ENCODE measurements at regions not wholly inside any gene's neighbourhood (a gene's known extent, or its start where the extent isn't known, plus 50 kb on each side); places are given as distances from the start of the nearest gene placed in this dataset.

- no peaks in the 10 kb centered on the region for H3K27me3 ChIP-seq (ENCODE audit: control insufficient read depth, insufficient read depth, low read length)
- no peak overlapping the region for H3K9ac ChIP-seq (ENCODE audit: low read length)
- no peak overlapping the region for H3K4me3 ChIP-seq (ENCODE audit: low read length)
- no peaks in the 10 kb centered on the region for H3K36me3 ChIP-seq (ENCODE audit: control insufficient read depth, insufficient read depth, low read length)
- H3K4me1 ChIP-seq (ENCODE audit: control insufficient read depth, insufficient read depth, low read length) = no peaks in the 10 kb centered on the region
- no peaks in the 10 kb centered on the region for H3K9me3 ChIP-seq (ENCODE audit: control insufficient read depth, low read length)
These were observed 249.3 kb downstream of the REEP3 start for GRCh38 chr10:63770523-63770922.

DNA sequence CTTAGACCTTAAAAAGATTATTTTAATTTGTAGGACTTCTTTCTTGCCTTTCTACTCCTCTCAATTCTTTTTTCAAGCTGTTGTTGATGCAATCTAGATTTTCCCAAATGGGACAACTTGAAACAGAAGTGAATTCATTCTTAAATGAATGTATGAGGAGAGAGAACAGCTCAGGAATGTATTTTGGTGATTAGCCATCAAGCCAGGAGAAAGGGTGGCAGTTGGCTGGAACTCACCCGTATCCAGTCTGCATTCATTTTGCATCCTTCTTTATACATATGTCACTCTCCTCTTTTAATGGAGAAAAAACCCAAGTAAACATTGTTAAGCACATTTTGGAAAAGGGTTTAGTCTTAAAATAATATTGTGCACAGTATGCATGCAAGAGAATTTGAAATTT is 251.3 kb downstream of the REEP3 start:
- Histone ChIP-seq H3K4me3 (ENCODE audit: low read length) (no peak overlapping the region), H3K9ac (ENCODE audit: low read length) (no peak overlapping the region), H3K4me1 (ENCODE audit: control insufficient read depth, insufficient read depth, low read length) (no peaks in the 10 kb centered on the region), H3K27me3 (ENCODE audit: control insufficient read depth, insufficient read depth, low read length) (no peaks in the 10 kb centered on the region), H3K36me3 (ENCODE audit: control insufficient read depth, insufficient read depth, low read length) (no peaks in the 10 kb centered on the region), H3K9me3 (ENCODE audit: control insufficient read depth, low read length) (no peaks in the 10 kb centered on the region)

- H3K36me3 ChIP-seq (ENCODE audit: control insufficient read depth, insufficient read depth, low read length) = no peaks in the 10 kb centered on the region
- H3K27me3 ChIP-seq (ENCODE audit: control insufficient read depth, insufficient read depth, low read length) = no peaks in the 10 kb centered on the region
- no peaks in the 10 kb centered on the region for H3K9me3 ChIP-seq (ENCODE audit: control insufficient read depth, low read length)
- H3K4me1 ChIP-seq (ENCODE audit: control insufficient read depth, insufficient read depth, low read length) = no peaks in the 10 kb centered on the region
- H3K9ac ChIP-seq (ENCODE audit: low read length) = no peak overlapping the region
- H3K4me3 ChIP-seq (ENCODE audit: low read length) = no peak overlapping the region
These were observed 251.9 kb downstream of the REEP3 start for GRCh38 chr10:63773106-63773505.

DNA sequence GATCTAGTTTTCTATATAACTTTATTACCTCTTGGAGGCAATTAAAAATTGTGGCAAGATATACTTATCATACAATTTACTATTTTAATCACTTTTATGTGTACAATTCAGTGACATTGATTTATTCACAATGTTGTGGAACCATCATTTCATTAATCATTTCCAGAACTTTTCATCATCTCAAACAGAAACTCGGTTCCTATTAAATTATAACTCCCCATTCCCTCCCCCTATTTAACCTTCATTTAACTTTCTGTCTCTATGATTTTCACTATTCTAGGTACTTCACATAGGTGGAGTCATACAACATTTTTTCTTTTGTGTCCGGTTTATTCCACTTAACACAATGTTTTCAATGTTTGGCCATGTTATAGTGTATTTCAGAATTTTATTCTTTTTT is 252.8 kb downstream of the REEP3 start:
- H3K36me3 ChIP-seq (ENCODE audit: control insufficient read depth, insufficient read depth, low read length) = no peaks in the 10 kb centered on the region
- no peaks in the 10 kb centered on the region for H3K9me3 ChIP-seq (ENCODE audit: control insufficient read depth, low read length)

GRCh38 chr10:63780101-63780500 is 258.9 kb downstream of the REEP3 start:
- H3K36me3 ChIP-seq (ENCODE audit: control insufficient read depth, insufficient read depth, low read length) = no peaks in the 10 kb centered on the region
- no peak overlapping the region for H3K4me3 ChIP-seq (ENCODE audit: low read length)
- no peaks in the 10 kb centered on the region for H3K4me1 ChIP-seq (ENCODE audit: control insufficient read depth, insufficient read depth, low read length)
- no peaks in the 10 kb centered on the region for H3K9me3 ChIP-seq (ENCODE audit: control insufficient read depth, low read length)
- no peaks in the 10 kb centered on the region for H3K27me3 ChIP-seq (ENCODE audit: control insufficient read depth, insufficient read depth, low read length)
- no peak overlapping the region for H3K9ac ChIP-seq (ENCODE audit: low read length)

More for the DNA sequence above, 252.8 kb downstream of the REEP3 start:
- H3K27me3 ChIP-seq (ENCODE audit: control insufficient read depth, insufficient read depth, low read length) = no peaks in the 10 kb centered on the region
- no peak overlapping the region for H3K9ac ChIP-seq (ENCODE audit: low read length)
- H3K4me1 ChIP-seq (ENCODE audit: control insufficient read depth, insufficient read depth, low read length) = no peaks in the 10 kb centered on the region
- H3K4me3 ChIP-seq (ENCODE audit: low read length) = no peak overlapping the region

DNA sequence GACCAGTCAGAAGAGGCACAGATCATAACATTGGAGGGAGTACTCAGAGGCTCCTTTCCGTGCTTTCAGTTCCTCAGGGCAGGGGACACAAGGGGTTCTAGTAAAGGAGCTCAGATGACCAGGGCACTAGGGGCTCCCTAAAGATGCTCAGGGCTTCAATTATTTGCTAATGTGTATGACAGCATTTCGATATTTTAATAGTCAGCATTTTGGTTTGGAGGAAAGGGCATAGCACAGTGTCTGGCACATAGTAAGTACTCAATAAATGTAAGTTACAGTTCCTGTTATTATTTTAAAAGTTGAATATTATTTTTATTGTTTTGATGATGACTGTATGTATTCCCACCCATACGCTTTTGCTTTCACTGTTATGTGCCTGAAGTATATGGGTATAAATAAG is 260.0 kb downstream of the REEP3 start:
- Histone ChIP-seq H3K27me3 (ENCODE audit: control insufficient read depth, insufficient read depth, low read length) (no peaks in the 10 kb centered on the region), H3K36me3 (ENCODE audit: control insufficient read depth, insufficient read depth, low read length) (no peaks in the 10 kb centered on the region), H3K9me3 (ENCODE audit: control insufficient read depth, low read length) (no peaks in the 10 kb centered on the region), H3K4me1 (ENCODE audit: control insufficient read depth, insufficient read depth, low read length) (no peaks in the 10 kb centered on the region), H3K9ac (ENCODE audit: low read length) (no peak overlapping the region), H3K4me3 (ENCODE audit: low read length) (no peak overlapping the region)

DNA sequence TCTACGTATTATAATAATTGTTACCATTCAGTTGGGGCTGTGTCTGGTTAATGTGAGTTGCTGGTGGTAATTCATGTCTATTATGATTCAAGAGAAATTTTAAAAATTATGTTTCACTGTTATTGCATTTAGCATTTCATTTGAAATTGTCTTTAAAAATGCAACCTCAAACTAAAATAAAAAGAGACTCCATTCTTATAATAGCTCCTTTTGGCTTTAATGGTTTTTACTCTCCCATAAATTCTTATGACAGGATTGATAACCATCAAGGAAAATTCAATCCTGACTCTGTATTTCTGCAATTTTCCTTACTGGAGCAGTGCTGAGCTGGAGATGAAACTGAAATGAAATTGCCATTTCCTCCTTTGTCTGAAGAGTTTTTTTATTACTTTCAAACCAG is 262.7 kb downstream of the REEP3 start:
- Histone ChIP-seq H3K9me3 (ENCODE audit: control insufficient read depth, low read length) (no peaks in the 10 kb centered on the region), H3K27me3 (ENCODE audit: control insufficient read depth, insufficient read depth, low read length) (no peaks in the 10 kb centered on the region), H3K36me3 (ENCODE audit: control insufficient read depth, insufficient read depth, low read length) (no peaks in the 10 kb centered on the region), H3K9ac (ENCODE audit: low read length) (no peak overlapping the region), H3K4me3 (ENCODE audit: low read length) (no peak overlapping the region), H3K4me1 (ENCODE audit: control insufficient read depth, insufficient read depth, low read length) (no peaks in the 10 kb centered on the region)

- H3K9me3 ChIP-seq (ENCODE audit: control insufficient read depth, low read length) = no peaks in the 10 kb centered on the region
- no peak overlapping the region for H3K9ac ChIP-seq (ENCODE audit: low read length)
- no peaks in the 10 kb centered on the region for H3K27me3 ChIP-seq (ENCODE audit: control insufficient read depth, insufficient read depth, low read length)
- H3K4me1 ChIP-seq (ENCODE audit: control insufficient read depth, insufficient read depth, low read length) = no peaks in the 10 kb centered on the region
- no peaks in the 10 kb centered on the region for H3K36me3 ChIP-seq (ENCODE audit: control insufficient read depth, insufficient read depth, low read length)
- H3K4me3 ChIP-seq (ENCODE audit: low read length) = no peak overlapping the region
These were observed 267.1 kb downstream of the REEP3 start for GRCh38 chr10:63788152-63788821.

- Histone ChIP-seq H3K36me3 (ENCODE audit: control insufficient read depth, insufficient read depth, low read length) (no peaks in the 10 kb centered on the region), H3K9me3 (ENCODE audit: control insufficient read depth, low read length) (no peaks in the 10 kb centered on the region)
These were observed 274.1 kb downstream of the REEP3 start for GRCh38 chr10:63795094-63795860.

GRCh38 chr10:63798599-63799498 is 277.6 kb downstream of the REEP3 start:
- no peaks in the 10 kb centered on the region for H3K4me1 ChIP-seq (ENCODE audit: control insufficient read depth, insufficient read depth, low read length)
- H3K9me3 ChIP-seq (ENCODE audit: control insufficient read depth, low read length) = no peaks in the 10 kb centered on the region
- H3K36me3 ChIP-seq (ENCODE audit: control insufficient read depth, insufficient read depth, low read length) = no peaks in the 10 kb centered on the region
- no peak overlapping the region for H3K9ac ChIP-seq (ENCODE audit: low read length)
- H3K4me3 ChIP-seq (ENCODE audit: low read length) = no peak overlapping the region
- no peaks in the 10 kb centered on the region for H3K27me3 ChIP-seq (ENCODE audit: control insufficient read depth, insufficient read depth, low read length)

More at GRCh38 chr10:63795094-63795860, 274.1 kb downstream of the REEP3 start:
- Histone ChIP-seq H3K4me3 (ENCODE audit: low read length) (no peak overlapping the region), H3K27me3 (ENCODE audit: control insufficient read depth, insufficient read depth, low read length) (no peaks in the 10 kb centered on the region), H3K4me1 (ENCODE audit: control insufficient read depth, insufficient read depth, low read length) (no peaks in the 10 kb centered on the region), H3K9ac (ENCODE audit: low read length) (no peak overlapping the region)

GRCh38 chr10:63799521-63800300 is 278.5 kb downstream of the REEP3 start:
- H3K9ac ChIP-seq (ENCODE audit: low read length) = no peak overlapping the region
- no peaks in the 10 kb centered on the region for H3K4me1 ChIP-seq (ENCODE audit: control insufficient read depth, insufficient read depth, low read length)
- no peaks in the 10 kb centered on the region for H3K9me3 ChIP-seq (ENCODE audit: control insufficient read depth, low read length)
- no peaks in the 10 kb centered on the region for H3K27me3 ChIP-seq (ENCODE audit: control insufficient read depth, insufficient read depth, low read length)
- H3K4me3 ChIP-seq (ENCODE audit: low read length) = no peak overlapping the region
- no peaks in the 10 kb centered on the region for H3K36me3 ChIP-seq (ENCODE audit: control insufficient read depth, insufficient read depth, low read length)

Data from mucosa of stomach (tissue), 1 donor.